ENCODE measurements at regions not wholly inside any gene's neighbourhood (a gene's known extent, or its start where the extent isn't known, plus 50 kb on each side); places are given as distances from the start of the nearest gene placed in this dataset.
"Not testable (repeated sequence)": the region's sequence is repeated elsewhere in the genome, so short reads cannot be mapped to it uniquely, and the experiment has no call there.

- TF ChIP-seq CTCF (IDR thresholded peaks at IDR 0.05; ENCODE audit: borderline replicate concordance, extremely low read depth, low read length, poor library complexity, severe bottlenecking); EZH2 (IDR thresholded peaks at IDR 0.05; ENCODE audit: borderline replicate concordance, low read depth, low read length, severe bottlenecking): not testable (repeated sequence)
Measured at GRCh38 chr11:71714510-71714909, 118.5 kb upstream of the DEFB108B start.

Measured in DND-41 (cell line).